D721Med (cell line): ENCODE measurements at regions not wholly inside any gene's neighbourhood (a gene's known extent, or its start where the extent isn't known, plus 50 kb on each side); places are given as distances from the start of the nearest gene placed in this dataset.
"Not testable (repeated sequence)": the region's sequence is repeated elsewhere in the genome, so short reads cannot be mapped to it uniquely, and the experiment has no call there.

Experiments used
- DNase-seq: peaks from one replicate; pipeline ENCODE4 v3.0.0; 2011; ENCODE audit warnings: low spot score; ENCODE audit not compliant: insufficient read length
- FAIRE-seq: peaks from 2 replicates; lab custom pipeline; 2011; peaks lifted over from hg19 to GRCh38; lab: Jason Lieb, UNC
- CTCF ChIP-seq: IDR thresholded peaks from 2 replicates; pipeline ENCODE4 v1.5.1; 2012; ENCODE audit warnings: mild to moderate bottlenecking, control low read depth; ENCODE audit not compliant: insufficient read depth; ENCODE audit errors: missing control alignments

- no peak for TF ChIP-seq CTCF
- no peak for FAIRE-seq
- DNase-seq = no peak
These were observed 104.7 kb upstream of the TSC22D1 start for GRCh38 chr13:44680746-44681355.

- DNase-seq (no peak), FAIRE-seq (no peak)
These were observed 103.5 kb upstream of the TSC22D1 start for GRCh38 chr13:44679597-44679996.

GRCh38 chr13:44678197-44678596, 102.1 kb upstream of the TSC22D1 start:
- DNase-seq (no peak), FAIRE-seq (no peak)
- TF ChIP-seq CTCF = no peak

More at GRCh38 chr13:44679597-44679996, 103.5 kb upstream of the TSC22D1 start:
- TF ChIP-seq CTCF = no peak

GRCh38 chr13:44676534-44676933, 100.4 kb upstream of the TSC22D1 start:
- no peak for FAIRE-seq
- TF ChIP-seq CTCF = no peak
- DNase-seq = no peak

GRCh38 chr13:44669534-44669933, 93.4 kb upstream of the TSC22D1 start:
- no peak for TF ChIP-seq CTCF
- no peak for FAIRE-seq
- DNase-seq = no peak

GRCh38 chr13:44668688-44669087, 92.6 kb upstream of the TSC22D1 start:
- DNase-seq (no peak), FAIRE-seq (no peak)
- TF ChIP-seq CTCF = no peak

- no peak for TF ChIP-seq CTCF
- DNase-seq = no peak
- FAIRE-seq = no peak
These were observed 91.8 kb upstream of the TSC22D1 start for GRCh38 chr13:44667943-44668342.

GRCh38 chr13:44666538-44666937, 90.4 kb upstream of the TSC22D1 start:
- FAIRE-seq, DNase-seq: not testable (repeated sequence)
